GM11168 (cell line): ENCODE measurements at regions not wholly inside any gene's neighbourhood (a gene's known extent, or its start where the extent isn't known, plus 50 kb on each side); places are given as distances from the start of the nearest gene placed in this dataset.

ENCODE experiments used
- in situ Hi-C: fragments of 300-500 bp; cut with MboI; formaldehyde crosslinking; loops from one replicate; pipeline ENCODE4 v1.12.0; 2022; ENCODE audit warnings: low sequenced_read_pairs; ENCODE audit not compliant: unreplicated experiment

DNA sequence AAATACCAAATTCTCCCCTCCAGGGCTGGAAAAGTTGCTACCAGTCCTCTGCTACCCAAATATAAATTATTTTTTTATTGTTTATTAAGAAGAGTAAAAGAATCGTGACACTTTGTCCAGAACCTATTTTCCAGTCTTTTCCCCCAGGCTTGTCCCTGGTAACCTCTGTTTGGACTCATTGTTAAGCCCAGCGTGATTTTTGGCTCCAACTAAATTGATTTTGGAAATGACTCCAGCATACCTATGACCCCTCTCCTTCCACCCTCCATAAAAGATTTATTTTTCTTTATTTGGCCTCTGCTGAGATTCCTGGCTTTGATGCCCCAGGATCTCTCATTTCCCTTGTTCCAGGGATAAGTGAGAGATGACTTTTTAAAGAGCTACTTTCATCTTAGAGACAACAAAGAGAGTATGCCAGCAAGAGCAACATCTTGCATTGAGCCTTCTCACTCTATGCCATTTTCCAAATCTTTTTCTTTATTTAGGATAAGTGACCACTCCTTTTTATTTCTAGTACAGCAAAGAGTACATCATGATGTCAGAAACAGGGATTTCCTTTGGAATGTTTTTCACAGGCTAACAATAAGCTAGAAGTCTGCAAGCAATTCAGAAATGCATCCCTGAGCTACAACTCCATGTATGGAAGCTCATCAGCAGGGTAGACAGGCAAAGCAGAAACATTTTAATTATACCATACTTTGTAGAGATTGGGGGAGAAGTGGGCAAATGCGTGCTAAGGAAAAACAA lies 75.8 kb downstream of the DAD1 start:
- in situ Hi-C loops = no loop called here

- in situ Hi-C loops = no loop called here
Measured at GRCh38 chr14:22512106-22512814, 76.8 kb downstream of the DAD1 start.

GRCh38 chr14:22510527-22511110 lies 78.4 kb downstream of the DAD1 start:
- in situ Hi-C loops = no loop called here

DNA sequence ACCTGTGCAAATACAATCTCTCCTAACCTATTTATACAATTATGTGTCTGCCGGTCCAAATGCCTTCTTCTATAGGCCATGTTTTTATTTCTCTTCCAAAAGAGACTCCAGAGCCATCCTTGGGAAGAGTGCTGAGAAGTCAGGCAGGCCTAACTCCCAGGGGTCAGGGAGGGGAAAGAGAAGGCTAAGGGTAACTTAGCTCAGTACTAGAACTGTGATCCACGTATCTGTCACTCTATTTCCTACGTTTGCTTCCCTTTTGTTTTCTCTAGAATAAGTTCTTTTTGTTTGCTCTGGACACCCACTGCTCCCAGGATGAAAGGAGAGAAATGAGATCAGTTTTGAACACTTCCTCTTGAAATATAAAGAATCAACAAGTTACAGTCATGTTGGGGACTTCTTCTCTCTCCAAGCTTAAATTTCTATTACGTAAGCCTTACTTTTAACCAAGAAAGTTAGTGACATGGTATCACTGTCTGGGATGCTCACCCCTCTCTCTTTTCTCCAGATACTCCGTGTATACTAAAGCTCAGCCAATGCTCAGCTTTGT lies 79.2 kb downstream of the DAD1 start:
- in situ Hi-C loops = no loop called here

GRCh38 chr14:22509036-22509709 lies 79.9 kb downstream of the DAD1 start:
- in situ Hi-C loops = no loop called here

DNA sequence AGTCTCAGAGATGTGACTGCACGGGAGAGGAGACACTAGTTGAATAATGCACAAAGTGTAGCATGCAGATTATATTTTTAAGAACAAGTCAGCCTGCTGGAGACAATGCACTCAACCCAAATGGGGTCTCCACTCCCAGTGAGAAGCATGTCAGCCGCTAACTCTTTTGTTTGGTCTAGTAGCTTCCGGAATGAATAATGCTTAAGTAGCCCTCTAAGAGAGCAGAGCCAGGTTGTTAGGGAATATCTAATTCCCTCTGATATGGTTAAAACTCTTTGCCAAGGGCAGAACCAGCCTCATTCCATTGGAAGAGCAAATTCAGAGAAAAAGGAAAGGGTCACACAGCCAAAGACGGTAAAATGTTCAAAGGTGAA lies 80.4 kb downstream of the DAD1 start:
- in situ Hi-C loops = no loop called here

- in situ Hi-C loops = no loop called here
Measured at GRCh38 chr14:22508150-22508457, 80.9 kb downstream of the DAD1 start.

- in situ Hi-C loops = no loop called here
Measured at GRCh38 chr14:22506778-22507351, 82.2 kb downstream of the DAD1 start.

- in situ Hi-C loops = no loop called here
Measured at GRCh38 chr14:22506378-22506710, 82.7 kb downstream of the DAD1 start.

GRCh38 chr14:22505697-22506377 lies 83.2 kb downstream of the DAD1 start:
- in situ Hi-C loops = no loop called here

- in situ Hi-C loops = no loop called here
Measured at GRCh38 chr14:22505309-22505696, 83.7 kb downstream of the DAD1 start.

GRCh38 chr14:22502551-22502950 lies 86.5 kb downstream of the DAD1 start:
- in situ Hi-C loops = loop anchor here (5.0 kb wide), 1 partner anchor 50 kb away; no protein-coding TSS in a partner anchor

- in situ Hi-C loops = loop anchor here (5.0 kb wide), 1 partner anchor 50 kb away; no protein-coding TSS in a partner anchor
Measured at GRCh38 chr14:22502007-22502406, 87.0 kb downstream of the DAD1 start.

- in situ Hi-C loops = loop anchor here (5.0 kb wide), 1 partner anchor 51 kb away; no protein-coding TSS in a partner anchor
Measured at GRCh38 chr14:22500954-22501726, 87.9 kb downstream of the DAD1 start.

DNA sequence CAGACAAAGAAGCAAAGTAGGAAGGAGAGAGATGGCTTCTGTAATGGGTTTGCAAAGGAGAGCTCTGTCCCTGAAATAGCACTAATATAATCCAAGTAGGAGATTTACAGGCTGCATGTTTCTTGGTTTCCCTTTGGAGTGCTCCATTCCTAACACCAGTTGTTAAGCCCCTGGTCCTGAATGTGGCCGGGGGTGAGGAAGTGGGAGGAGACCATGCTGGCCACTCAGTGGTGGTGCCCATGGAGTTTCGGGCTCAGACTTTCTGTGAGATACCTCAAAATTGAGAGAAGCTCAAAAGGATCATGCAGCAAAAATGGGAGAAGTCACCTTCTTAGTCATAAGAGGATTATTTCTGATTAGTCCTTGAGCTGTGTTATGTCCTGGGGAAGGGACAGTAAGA lies 88.5 kb downstream of the DAD1 start:
- in situ Hi-C loops = loop anchor here (5.0 kb wide), 1 partner anchor 52 kb away; no protein-coding TSS in a partner anchor

DNA sequence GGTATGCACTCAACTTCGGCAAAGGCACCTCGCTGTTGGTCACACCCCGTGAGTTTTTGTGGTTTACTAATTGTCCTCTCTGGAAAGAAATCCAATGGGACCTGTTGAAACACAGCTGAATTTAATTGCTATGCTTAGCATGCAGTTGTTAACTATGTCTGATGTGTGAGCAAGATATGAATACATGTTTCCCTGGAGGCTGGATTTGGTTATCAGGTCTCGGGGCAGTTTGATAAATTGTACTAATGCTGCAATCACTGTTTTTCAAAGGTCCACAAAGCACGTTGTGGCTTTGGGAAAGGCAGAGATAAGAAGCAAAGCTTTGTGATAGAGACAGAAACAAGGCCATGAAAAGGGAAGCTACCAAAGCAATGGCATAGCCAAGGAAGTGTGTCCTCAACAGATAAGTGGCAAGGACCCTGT lies 91.3 kb downstream of the DAD1 start:
- in situ Hi-C loops = no loop called here

- in situ Hi-C loops = no loop called here
Measured at GRCh38 chr14:22497144-22497423, 91.9 kb downstream of the DAD1 start.

DNA sequence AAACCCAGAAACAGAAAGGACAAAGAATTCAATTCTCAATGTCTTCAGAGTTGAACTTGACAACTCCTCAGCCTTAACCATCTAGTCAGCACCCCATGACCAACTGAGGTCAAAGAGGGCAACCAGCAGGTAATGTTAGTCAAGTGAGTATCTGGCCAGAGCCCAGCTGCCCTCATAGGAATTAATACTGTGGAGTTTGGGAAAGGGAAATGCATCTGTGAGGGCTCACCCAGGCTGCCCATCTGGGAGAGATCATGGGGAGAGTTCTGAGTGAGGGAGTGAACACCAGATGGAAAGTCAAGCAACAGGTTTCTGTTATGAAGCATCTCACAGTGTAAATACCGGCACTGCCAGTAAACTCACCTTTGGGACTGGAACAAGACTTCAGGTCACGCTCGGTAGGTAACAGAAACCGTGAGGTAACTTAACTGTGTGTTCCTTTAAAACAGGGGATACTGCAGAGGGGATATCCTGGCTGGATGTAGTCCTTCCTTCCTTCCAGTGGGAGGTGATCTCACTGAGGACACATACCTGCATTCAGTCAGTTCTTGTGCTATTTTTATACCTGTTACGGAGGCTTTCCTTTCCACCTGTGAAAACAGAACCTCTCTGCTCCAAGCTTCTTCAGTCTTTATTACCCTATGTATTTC lies 94.4 kb downstream of the DAD1 start:
- in situ Hi-C loops = no loop called here

- in situ Hi-C loops = no loop called here
Measured at GRCh38 chr14:22493753-22494152, 95.3 kb downstream of the DAD1 start.
